ENCODE measurements at regions not wholly inside any gene's neighbourhood (a gene's known extent, or its start where the extent isn't known, plus 50 kb on each side); places are given as distances from the start of the nearest gene placed in this dataset.

DNA sequence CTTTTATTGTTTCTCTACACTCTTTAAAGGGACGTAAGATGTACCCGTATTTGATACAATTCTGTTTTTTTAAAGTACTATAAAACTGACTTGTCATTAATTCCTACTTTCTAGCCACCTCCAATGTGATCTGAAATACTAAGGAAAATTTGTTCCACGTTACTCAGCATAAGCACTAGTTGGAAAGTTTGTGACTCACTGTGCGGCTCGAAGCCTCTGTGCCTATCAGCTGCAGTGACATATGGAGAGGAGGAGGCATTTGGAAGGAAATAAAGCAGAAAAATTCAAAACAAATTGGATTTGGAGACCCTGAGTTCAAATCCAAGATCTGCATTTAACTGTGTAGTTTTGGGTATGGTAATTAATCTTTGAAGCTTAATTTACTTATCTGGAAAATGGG lies 339.3 kb downstream of the BRINP1 start:
- FAIRE-seq (no peak), DNase-seq (ENCODE audit: insufficient read length, low spot score) (no peak)

DNA sequence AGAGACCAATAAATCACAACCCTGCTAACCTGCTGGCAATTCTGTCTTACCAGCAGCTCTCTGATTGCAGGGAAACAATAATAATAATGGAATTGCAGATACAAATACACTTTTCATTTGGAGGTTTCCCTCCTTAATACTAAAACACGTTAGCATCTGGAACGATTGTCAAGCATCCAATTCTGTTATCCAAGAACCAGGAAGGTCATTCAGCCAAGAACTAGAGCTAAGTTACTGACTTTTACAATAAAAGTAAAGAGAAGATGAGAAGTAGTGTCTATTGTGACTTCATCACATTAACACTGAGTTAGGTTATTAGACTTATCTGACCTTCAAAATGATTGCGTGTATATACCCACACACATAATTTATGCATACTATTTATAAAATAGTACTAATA lies 335.6 kb downstream of the BRINP1 start:
- no peak for DNase-seq (ENCODE audit: insufficient read length, low spot score)
- no peak for FAIRE-seq

DNA sequence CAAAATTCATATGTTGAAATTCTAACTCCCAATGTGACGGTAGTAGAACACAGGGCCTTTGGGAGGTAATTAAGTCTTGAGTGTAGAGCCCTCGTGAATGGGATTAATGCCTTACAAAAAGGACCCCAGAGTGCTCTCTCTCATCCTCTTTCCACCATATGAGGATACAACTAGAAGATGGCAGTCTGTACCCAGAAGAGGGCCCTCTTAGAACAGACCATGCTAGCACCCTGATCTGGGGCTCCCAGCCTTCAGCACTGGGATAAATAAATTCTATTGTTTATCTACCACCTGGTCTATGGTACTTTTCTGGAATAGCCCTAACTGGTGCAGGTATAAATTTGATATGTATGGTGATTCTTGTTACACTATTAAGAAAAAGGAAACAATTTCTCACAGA lies 332.3 kb downstream of the BRINP1 start:
- FAIRE-seq: no peak
- no peak for DNase-seq (ENCODE audit: insufficient read length, low spot score)

DNA sequence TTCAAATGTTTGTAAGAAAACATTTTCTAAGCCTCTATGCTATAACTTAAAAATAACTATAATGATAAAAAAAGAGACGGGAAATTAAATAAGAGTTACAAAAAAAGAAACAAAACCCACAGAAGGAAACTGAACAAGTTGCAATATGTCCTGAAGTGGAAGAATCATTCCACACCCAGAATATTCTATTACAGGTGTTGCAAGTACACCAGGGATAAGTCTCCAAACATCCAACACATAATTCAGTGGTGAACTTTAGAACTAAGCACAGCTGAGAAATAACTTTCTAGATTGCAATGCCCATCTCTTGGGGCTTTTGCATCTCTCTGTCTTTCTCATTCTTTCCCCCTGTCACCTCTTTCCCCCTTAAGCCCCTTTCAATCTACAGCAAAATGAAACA lies 325.2 kb downstream of the BRINP1 start:
- no peak for DNase-seq (ENCODE audit: insufficient read length, low spot score)
- no peak for FAIRE-seq

DNA sequence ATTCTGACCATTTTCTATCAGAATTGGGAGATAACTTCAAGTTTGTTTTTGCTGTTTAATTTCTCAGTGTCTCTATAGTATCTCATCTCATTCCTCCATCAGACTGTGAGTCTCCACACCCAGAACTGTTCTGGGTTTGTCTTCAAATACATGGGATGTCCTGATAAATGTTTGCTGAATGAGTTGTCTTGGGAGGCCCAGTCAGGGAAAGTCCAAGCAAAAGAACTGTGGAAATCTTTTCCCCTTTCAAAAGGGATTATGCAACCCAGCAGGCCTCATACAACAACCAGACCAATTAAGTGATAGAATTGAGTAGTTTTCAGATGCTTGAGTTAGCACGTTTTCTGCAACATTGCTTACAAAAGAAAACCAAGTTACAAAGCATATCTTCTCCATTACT lies 324.4 kb downstream of the BRINP1 start:
- FAIRE-seq (no peak), DNase-seq (ENCODE audit: insufficient read length, low spot score) (no peak)

DNA sequence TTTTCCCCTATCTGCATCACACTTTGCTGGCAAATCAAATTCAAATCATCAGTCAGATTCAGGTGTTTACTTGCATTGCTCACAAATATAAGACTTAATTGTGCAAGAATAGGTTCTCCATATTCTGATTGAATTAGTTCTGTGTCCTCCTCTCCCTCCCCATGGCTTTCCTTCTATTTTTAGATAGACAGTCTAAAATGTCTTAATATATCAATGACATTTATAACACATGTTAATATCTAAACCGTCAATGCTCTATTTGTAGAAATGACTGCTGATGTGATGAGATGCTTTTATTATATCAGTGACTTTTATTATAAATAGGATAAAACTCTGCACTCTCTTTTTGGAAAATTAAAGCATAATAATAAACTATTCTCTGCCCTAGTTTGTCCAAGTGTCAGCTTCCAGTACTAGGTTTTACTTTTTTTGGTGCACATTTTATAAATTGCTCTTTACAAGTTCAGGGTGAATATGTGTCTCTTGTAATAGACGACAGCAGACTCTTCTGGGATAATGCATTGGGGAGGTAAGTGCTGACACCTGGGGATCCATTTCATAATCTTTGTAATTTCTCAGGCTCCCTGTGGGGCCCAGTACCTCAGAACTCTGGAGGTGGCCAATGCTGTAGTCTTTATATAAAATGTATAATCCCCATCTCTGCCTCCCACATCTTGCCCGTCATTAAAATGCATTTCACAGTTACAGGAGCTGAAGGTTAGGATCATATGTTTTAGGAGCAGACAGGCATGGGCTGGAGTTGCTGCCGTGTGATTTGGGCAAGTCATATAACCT lies 321.5 kb downstream of the BRINP1 start:
- FAIRE-seq: no peak
- no peak for DNase-seq (ENCODE audit: insufficient read length, low spot score)

DNA sequence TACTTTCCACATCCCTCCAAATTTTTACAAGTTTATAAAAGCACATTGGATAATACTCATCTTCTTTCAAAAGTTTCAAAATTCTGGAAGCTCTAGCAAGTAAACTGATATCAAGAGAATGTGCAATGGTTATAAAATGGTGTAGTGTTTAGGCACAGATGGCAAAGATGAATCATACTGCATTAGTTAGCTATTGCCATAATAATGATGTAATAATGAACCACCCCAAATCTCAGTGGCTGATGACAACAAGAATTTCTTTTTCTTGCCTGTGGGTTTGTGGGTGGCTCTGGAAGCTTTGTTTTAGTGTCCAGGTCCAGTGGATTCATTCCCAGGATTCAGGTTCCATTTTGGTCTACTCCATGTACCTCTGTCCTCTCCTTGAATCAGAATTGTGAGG lies 319.0 kb downstream of the BRINP1 start:
- no peak for FAIRE-seq
- no peak for DNase-seq (ENCODE audit: insufficient read length, low spot score)

DNA sequence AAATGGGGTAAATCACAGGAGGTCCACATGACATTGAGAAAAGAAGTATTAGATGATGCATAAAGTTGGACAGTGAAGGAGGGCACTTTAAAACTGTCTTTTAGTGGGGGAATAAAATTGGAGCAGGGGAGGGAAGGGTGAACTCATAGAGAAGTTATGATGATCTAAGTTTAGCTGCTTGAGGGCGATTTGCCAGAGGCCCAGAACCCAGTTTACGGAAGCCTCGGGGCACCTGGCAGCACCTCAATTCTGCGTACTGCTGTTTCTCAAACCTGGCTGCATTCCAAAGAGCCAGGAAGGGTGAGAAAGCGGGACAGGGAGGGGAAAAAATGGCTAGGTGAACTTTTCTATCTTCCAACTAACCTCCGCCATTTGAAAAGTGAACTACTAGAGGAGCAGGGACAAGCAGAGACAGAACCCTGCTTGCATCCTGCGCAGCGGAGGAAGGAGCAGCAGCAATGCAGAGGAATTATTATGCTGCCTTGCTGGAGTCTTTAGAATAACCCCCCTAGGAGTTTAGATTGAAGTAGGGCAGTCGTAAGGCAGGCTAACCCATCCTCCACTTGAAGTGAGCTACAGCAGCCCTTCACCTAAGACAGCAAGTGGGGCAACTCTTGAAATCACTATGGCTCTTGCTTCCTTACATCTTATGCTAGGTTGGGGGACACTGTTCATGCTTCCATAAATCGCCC lies 316.8 kb downstream of the BRINP1 start:
- DNase-seq (ENCODE audit: insufficient read length, low spot score) (no peak), FAIRE-seq (no peak)

DNA sequence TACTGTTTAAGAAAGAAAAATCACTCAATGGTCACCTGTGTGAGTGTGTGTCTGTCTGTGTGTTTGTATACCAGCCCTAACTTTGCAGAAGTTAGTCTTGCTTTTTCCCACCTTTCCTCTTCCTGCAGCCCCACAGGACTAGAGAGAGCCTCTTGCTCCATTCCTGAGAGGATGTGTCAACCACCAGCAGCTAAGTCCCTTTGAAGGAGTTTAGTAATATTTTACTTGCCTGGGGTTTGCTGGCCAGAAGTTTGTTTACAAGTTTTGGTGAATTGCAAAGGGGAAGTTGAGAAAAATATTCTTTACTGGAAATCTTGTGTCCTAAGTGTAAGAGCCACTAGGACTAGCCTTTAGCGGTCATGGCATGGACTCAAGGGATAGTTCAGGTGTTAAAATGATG lies 316.2 kb downstream of the BRINP1 start:
- FAIRE-seq (no peak), DNase-seq (ENCODE audit: insufficient read length, low spot score) (no peak)

DNA sequence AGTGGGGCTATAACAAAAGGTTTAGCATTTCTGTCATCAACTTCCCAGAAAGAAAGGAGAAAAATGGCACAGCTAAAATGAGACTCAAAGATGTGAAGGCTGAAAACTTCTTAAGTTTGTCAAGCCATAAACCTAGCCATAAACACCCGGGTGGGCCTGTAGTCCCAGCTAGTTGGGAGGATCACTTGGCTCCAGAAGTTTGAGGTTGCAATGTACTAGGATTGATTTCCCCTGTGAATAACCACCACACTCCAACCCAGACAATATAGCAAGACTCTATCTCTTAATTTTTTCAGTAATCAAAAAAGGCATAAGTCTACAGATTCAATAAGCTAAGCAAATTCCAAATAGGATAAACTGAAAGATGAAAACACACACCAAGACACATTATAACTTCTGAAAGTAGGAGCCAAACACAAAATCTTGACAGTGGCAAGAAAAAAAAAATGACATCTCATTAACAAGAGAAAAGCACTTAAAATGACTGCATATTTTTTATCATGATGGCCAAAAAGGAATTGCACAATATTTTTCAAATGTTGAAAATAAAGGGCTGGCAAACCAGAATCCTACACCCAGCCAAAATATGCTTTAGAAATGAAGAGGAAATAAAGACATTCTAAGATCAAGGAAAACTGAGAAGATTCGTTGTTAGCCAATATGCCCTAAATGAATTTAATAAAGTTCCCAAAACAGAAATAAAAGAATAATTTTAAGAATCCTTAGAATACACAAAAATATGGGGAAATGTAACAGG lies 308.4 kb downstream of the BRINP1 start:
- DNase-seq (ENCODE audit: insufficient read length, low spot score) (no peak), FAIRE-seq (no peak)

DNA sequence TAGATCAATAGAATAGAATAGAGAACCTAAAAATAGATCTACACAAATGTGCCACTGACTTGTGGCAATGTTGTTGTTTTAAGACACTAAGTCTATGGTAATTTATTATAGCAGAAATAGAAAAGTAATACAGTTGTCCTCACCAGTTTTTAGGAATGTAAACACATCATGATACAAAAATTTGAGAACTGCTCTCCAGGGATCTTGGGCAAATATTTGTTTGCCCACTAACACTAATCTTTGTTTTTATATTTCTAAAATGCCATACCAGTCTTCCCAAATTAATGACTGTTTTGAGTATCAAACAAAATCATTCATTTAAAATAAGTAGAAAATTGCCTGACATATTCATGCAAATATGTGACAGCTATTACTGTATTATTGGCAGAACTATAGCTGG lies 297.6 kb downstream of the BRINP1 start:
- DNase-seq (ENCODE audit: insufficient read length, low spot score) (no peak), FAIRE-seq (no peak)

DNA sequence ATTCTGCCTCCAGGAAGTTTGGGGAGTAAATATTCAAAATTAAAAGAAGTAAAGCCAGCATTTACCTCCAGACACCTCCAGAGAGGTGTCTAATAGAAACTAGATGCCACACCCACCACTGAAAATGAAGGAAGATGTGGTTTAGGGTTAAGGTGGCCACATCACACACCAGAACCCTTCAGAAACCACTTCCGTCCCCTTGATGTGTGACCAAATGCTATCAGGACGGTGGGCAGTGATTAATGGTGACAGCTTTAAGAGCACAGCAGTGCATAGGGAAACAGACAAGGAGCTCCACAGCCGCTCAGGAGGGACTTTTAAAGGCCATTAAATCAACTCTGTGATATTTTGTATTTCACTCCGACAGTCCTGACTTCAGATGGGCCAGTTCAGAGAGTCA lies 295.2 kb downstream of the BRINP1 start:
- no peak for DNase-seq (ENCODE audit: insufficient read length, low spot score)
- FAIRE-seq: no peak

DNA sequence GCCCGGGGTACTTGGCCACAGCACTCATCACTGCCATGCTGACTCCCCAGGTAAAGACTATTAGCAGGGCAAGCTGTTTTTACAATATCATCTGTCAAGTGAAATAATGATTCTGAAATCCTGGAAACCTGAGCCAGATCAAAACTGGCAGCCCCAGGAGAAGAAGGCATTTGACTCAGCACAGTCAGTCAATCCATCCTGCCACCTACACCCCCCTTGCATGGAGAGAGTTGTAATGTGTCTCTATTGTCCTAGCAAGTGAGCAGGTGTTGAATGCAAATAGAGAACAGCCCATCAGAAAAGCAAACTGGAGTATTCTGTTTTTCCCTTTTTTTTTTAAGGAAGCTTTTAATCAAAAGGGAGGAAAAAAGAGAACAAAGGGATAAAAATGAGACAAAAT lies 291.2 kb downstream of the BRINP1 start:
- no peak for DNase-seq (ENCODE audit: insufficient read length, low spot score)
- FAIRE-seq: no peak

DNA sequence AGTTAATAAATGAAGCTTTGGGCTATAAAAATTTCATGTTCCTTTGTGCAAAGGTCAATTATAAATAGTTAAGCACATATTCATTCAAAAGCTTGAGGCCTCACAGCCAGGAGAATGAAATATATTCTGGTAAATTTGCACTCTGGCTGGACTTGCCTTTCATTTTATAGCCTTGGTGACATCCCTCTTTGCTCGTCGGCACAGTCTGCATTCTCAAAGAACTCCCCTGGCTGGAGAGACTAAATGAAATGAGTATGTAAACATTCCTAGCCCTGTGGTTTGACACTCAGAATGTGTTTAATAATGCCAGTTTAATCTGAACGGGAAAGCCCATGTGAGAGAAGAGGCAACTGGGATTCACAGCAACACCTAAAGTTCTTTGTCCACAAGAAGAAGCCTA lies 285.6 kb downstream of the BRINP1 start:
- FAIRE-seq (no peak), DNase-seq (ENCODE audit: insufficient read length, low spot score) (no peak)

DNA sequence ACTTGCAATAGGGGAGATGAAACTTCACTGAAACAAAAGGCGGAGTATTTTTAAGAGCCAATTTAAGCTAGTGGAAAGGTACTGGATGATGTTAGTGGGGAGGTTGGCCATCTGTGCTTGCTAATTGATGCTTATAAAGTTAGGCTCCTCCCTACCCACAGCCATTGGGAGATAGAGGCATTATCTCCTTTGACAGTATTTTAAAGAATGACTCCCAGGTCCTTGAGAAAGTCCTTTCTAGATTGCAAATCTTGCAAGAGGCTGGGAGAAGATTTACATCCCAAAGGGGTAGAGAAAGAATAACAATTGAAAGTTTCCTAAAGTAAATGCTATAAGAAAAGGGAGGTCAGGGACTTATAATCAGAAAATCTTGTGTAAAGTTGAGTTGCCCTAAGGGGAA lies 282.6 kb downstream of the BRINP1 start:
- DNase-seq (ENCODE audit: insufficient read length, low spot score) (no peak), FAIRE-seq (no peak)

DNA sequence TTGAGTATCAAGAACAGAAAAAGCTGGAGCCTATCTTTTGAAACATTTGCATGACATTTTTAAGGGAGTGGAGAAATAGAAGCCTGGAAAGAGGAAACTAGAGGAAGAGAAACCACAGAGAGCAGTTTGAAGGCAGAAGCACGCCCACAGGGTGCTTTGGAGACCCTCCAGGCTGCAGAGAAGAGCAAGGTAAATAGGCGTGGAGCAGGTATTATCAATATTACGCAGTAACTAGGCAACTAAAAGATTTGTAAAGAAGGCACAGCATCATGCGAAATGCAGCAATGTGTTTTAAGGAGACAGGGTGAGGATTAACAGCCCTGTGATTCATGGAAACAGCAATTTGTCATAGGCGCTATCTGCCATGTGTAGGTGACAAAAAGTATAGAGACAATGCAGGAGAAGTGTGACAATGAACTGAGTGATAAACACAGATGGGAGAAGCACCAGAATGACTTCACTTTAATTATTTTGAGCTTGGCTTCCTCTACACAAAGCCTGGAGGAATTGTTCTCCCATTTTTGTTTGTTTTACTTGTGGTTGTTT lies 281.2 kb downstream of the BRINP1 start:
- no peak for DNase-seq (ENCODE audit: insufficient read length, low spot score)
- FAIRE-seq: no peak

DNA sequence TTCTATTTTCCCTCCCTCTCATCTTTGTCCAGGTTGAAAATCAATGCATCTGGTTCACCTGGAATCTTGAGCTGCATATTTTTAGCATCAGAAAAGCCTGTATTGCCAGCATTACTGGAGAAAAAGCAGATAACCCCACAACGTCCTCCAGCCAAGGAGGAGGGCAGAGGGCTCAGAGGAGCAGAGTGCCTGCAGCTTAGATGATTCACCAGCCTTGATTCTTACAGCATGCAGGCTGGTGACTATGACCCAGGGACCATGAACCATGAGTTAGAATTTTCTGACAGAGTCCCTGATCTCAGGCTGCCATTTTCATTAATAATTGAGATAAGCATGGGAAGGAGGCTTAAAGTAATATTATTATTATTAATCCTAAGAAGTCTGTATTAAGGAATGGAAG lies 278.2 kb downstream of the BRINP1 start:
- no peak for FAIRE-seq
- DNase-seq (ENCODE audit: insufficient read length, low spot score): no peak

DNA sequence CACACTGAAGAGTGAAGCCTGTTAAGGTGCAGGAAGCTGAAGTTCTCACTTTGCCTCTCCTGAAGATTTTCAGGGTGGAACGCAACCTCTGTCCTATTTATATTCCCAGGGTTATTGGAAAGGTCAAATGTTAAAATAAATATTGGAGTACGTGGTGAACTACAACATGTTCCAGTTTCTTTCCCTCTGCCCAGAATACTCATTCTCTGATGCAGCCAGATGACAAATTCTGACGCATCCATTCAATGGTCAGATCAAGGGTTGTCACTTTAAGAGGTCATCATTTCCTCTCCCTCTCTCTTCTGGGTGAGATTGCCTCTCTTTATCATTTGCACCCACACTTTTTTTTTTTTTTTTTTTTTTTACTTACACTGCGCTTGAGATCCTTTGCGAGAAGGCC lies 277.1 kb downstream of the BRINP1 start:
- no peak for FAIRE-seq
- no peak for DNase-seq (ENCODE audit: insufficient read length, low spot score)

DNA sequence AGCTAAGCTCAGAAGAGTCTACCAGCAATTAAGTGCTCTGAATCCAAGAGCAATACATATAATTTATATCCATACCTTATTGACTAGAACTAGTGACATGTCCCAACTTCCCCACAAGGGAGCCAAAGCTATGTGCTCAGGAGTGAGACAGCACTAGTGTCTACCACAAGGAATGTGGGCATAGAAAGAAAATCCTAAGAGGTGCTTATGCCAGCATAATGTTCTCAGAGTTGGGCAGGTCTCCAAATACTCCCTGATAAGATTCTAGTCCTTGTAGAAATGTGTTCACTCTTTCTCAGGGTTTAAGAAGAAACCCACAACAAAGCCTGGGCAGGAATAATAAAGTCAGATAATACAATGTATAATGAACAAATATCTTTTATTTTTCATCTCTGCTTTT lies 275.1 kb downstream of the BRINP1 start:
- DNase-seq (ENCODE audit: insufficient read length, low spot score) (no peak), FAIRE-seq (no peak)

DNA sequence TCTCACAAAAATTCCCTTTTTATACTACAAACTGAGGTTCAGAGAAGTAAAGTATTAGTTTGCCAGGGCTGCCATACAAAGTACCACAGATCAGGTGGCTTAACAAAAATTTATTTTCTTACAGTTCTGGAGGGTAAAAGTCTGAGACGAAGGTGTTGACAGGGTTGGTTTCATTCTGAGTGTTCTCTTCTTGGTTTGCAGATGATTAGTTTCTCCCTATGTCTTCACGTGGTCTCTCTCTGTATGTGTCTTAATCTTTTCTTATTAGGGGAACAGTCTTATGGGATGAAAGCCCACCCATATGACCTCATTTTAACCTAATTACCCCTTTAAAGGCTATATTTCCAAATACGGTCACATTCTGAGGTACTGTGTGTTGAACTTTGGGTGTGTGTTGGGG lies 274.2 kb downstream of the BRINP1 start:
- DNase-seq (ENCODE audit: insufficient read length, low spot score): no peak
- no peak for FAIRE-seq

DNA sequence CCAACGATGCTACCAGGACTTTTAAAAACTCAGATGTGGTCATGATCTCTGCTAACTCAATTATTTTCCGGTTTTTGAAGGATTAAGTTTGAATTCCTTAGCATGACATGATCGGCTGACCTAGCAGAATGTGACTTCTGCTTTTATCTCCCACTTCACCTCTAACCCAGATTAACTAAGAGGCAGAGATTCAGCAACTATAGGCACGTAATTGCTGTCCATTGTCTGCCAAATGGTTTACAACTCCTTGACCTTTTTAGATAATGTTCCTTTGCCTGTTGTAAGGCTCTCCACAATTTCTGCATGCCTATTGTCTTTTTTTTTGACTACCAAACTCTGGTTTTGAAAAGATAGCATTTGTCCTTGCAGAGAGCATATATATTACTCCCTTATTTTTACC lies 268.2 kb downstream of the BRINP1 start:
- no peak for FAIRE-seq
- DNase-seq (ENCODE audit: insufficient read length, low spot score): no peak

DNA sequence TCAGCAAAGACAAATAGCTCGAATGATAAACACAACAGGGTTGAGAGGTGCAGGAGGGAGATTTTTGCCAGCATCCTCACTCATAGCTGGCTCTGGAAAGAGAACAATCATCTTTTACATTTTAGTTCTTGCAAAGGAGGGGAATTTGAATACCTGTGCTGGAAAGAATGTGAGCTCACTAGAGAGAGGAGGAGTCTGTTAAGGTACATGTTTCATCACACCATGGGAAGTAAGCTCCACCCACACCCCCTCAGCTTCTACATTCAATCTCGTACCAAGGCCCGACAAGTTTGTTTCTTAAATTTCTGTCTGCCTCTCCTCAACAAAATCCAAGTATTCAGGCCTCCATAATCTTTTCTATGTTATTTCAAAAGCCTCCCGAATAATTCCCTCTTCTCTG lies 254.6 kb downstream of the BRINP1 start:
- FAIRE-seq (no peak), DNase-seq (ENCODE audit: insufficient read length, low spot score) (no peak)
